Adrenal gland (tissue), 5 donors: ENCODE measurements at regions not wholly inside any gene's neighbourhood (a gene's known extent, or its start where the extent isn't known, plus 50 kb on each side); places are given as distances from the start of the nearest gene placed in this dataset.

Experiments used
- CTCF ChIP-seq, 6 experiments: fragments of 450-650 bp in 4 of 6; fragments of 200-600 bp in 2 of 6; sonication (generic) in 1 of 6; IDR thresholded peaks; 1 replicate in 5 of 6; 2 replicates in 1 of 6; pipeline versions ENCODE4 v1.5.1 to v1.8.0; 2016 to 2021; ENCODE audit warnings: antibody characterized with exemption in 6 of 6, mild to moderate bottlenecking in 2 of 6, moderate library complexity in 1 of 6
- POLR2A ChIP-seq, 2 donors: fragments of 450-650 bp; IDR thresholded peaks; one replicate each; pipeline ENCODE4 v1.6.1; 2017; ENCODE audit warnings: antibody characterized with exemption in 2 of 2, mild to moderate bottlenecking in 2 of 2, moderate library complexity in 1 of 2
- donor health status: DM: no; HTN: no; CAD: no.

DNA sequence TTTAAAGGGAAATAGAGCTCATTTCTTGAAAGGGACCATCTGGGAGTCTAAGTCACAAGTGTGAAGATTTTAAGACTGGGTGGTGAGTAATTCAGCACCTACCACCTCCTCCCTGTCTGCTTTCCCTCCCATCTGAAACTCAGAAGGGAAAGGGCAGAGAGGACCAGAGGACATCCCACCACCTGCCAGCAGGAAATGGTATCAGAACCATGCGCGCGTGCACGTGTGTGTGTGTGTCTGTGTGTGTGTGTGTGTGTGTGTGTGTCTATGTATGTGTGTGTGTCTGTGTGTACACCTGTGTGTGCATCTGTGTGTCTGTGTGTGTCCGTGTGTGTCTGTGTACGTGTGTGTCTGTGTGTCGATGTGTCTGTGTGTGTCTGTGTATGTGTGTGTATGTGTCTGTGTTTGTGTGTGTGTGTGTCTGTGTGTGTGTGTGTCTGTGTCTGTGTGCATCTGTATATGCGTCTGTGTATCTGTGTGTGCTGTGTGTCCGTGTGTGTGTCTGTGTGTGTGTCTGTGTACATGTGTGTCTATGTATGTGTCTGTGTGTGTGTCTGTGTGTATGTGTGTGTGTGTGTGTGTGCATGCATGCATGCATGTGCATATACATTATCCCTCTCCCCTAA is 76.8 kb downstream of the ZFP36L2 start:
- no peak for TF ChIP-seq POLR2A (IDR thresholded peaks at IDR 0.05)
- no peak for TF ChIP-seq CTCF (IDR thresholded peaks at IDR 0.05)
